ENCODE measurements at regions not wholly inside any gene's neighbourhood (a gene's known extent, or its start where the extent isn't known, plus 50 kb on each side); places are given as distances from the start of the nearest gene placed in this dataset.

GRCh38 chr21:24869862-24870261, 737.4 kb downstream of the MRPL39 start:
- TF ChIP-seq POU2F2 (IDR thresholded peaks at IDR 0.05; ENCODE audit: low read depth, low read length) = no peak
- no peak for TF ChIP-seq PAX5 (IDR thresholded peaks at IDR 0.05; ENCODE audit: insufficient read depth, low read length, severe bottlenecking)
- TF ChIP-seq TAF1 (IDR thresholded peaks at IDR 0.05; ENCODE audit: low read depth, low read length) = no peak
- TF ChIP-seq POLR2A (IDR thresholded peaks at IDR 0.05; ENCODE audit: low read depth, low read length) = no peak
- TF ChIP-seq POLR2AphosphoS5 (IDR thresholded peaks at IDR 0.05; ENCODE audit: low read depth, low read length) = no peak
- no peak for TF ChIP-seq SPI1 (IDR thresholded peaks at IDR 0.05; ENCODE audit: low read depth, low read length)
- FAIRE-seq (no peak), DNase-seq (ENCODE audit: insufficient read length, low spot score) (no peak)

GRCh38 chr21:24868117-24868516, 739.2 kb downstream of the MRPL39 start:
- no peak for DNase-seq (ENCODE audit: insufficient read length, low spot score)
- FAIRE-seq = no peak
- TF ChIP-seq POLR2AphosphoS5 (IDR thresholded peaks at IDR 0.05; ENCODE audit: low read depth, low read length) = no peak
- TF ChIP-seq TAF1 (IDR thresholded peaks at IDR 0.05; ENCODE audit: low read depth, low read length) = no peak
- no peak for TF ChIP-seq POU2F2 (IDR thresholded peaks at IDR 0.05; ENCODE audit: low read depth, low read length)
- no peak for TF ChIP-seq SPI1 (IDR thresholded peaks at IDR 0.05; ENCODE audit: low read depth, low read length)
- no peak for TF ChIP-seq PAX5 (IDR thresholded peaks at IDR 0.05; ENCODE audit: insufficient read depth, low read length, severe bottlenecking)
- no peak for TF ChIP-seq POLR2A (IDR thresholded peaks at IDR 0.05; ENCODE audit: low read depth, low read length)

GRCh38 chr21:24861471-24861870, 745.8 kb downstream of the MRPL39 start:
- no peak for TF ChIP-seq POLR2A (IDR thresholded peaks at IDR 0.05; ENCODE audit: low read depth, low read length)
- TF ChIP-seq TAF1 (IDR thresholded peaks at IDR 0.05; ENCODE audit: low read depth, low read length) = no peak
- TF ChIP-seq PAX5 (IDR thresholded peaks at IDR 0.05; ENCODE audit: insufficient read depth, low read length, severe bottlenecking) = no peak
- no peak for TF ChIP-seq SPI1 (IDR thresholded peaks at IDR 0.05; ENCODE audit: low read depth, low read length)
- no peak for TF ChIP-seq POU2F2 (IDR thresholded peaks at IDR 0.05; ENCODE audit: low read depth, low read length)
- no peak for TF ChIP-seq POLR2AphosphoS5 (IDR thresholded peaks at IDR 0.05; ENCODE audit: low read depth, low read length)
- FAIRE-seq = no peak

GRCh38 chr21:24856326-24856725, 751.0 kb downstream of the MRPL39 start:
- FAIRE-seq = no peak
- TF ChIP-seq SPI1 (IDR thresholded peaks at IDR 0.05; ENCODE audit: low read depth, low read length) (no peak), POU2F2 (IDR thresholded peaks at IDR 0.05; ENCODE audit: low read depth, low read length) (no peak), PAX5 (IDR thresholded peaks at IDR 0.05; ENCODE audit: insufficient read depth, low read length, severe bottlenecking) (no peak), POLR2A (IDR thresholded peaks at IDR 0.05; ENCODE audit: low read depth, low read length) (no peak), POLR2AphosphoS5 (IDR thresholded peaks at IDR 0.05; ENCODE audit: low read depth, low read length) (no peak), TAF1 (IDR thresholded peaks at IDR 0.05; ENCODE audit: low read depth, low read length) (no peak)

More at GRCh38 chr21:24861471-24861870, 745.8 kb downstream of the MRPL39 start:
- DNase-seq (ENCODE audit: insufficient read length, low spot score) = no peak

GRCh38 chr21:24852610-24853195, 754.6 kb downstream of the MRPL39 start:
- FAIRE-seq (peak; percentile 50), DNase-seq (ENCODE audit: insufficient read length, low spot score) (no peak)
- TF ChIP-seq POLR2A (IDR thresholded peaks at IDR 0.05; ENCODE audit: low read depth, low read length) (no peak), POLR2AphosphoS5 (IDR thresholded peaks at IDR 0.05; ENCODE audit: low read depth, low read length) (no peak)

More at GRCh38 chr21:24856326-24856725, 751.0 kb downstream of the MRPL39 start:
- no peak for DNase-seq (ENCODE audit: insufficient read length, low spot score)

- no peak for TF ChIP-seq POLR2AphosphoS5 (IDR thresholded peaks at IDR 0.05; ENCODE audit: low read depth, low read length)
- TF ChIP-seq POLR2A (IDR thresholded peaks at IDR 0.05; ENCODE audit: low read depth, low read length) = no peak
- no peak for TF ChIP-seq PAX5 (IDR thresholded peaks at IDR 0.05; ENCODE audit: insufficient read depth, low read length, severe bottlenecking)
- no peak for TF ChIP-seq TAF1 (IDR thresholded peaks at IDR 0.05; ENCODE audit: low read depth, low read length)
- TF ChIP-seq POU2F2 (IDR thresholded peaks at IDR 0.05; ENCODE audit: low read depth, low read length) = no peak
- no peak for TF ChIP-seq SPI1 (IDR thresholded peaks at IDR 0.05; ENCODE audit: low read depth, low read length)
- DNase-seq (ENCODE audit: insufficient read length, low spot score) (no peak), FAIRE-seq (no peak)
Measured at GRCh38 chr21:24850121-24850520, 757.2 kb downstream of the MRPL39 start.

- DNase-seq (ENCODE audit: insufficient read length, low spot score) = no peak
- no peak for TF ChIP-seq PAX5 (IDR thresholded peaks at IDR 0.05; ENCODE audit: insufficient read depth, low read length, severe bottlenecking)
- TF ChIP-seq SPI1 (IDR thresholded peaks at IDR 0.05; ENCODE audit: low read depth, low read length) = no peak
- no peak for TF ChIP-seq POLR2A (IDR thresholded peaks at IDR 0.05; ENCODE audit: low read depth, low read length)
- TF ChIP-seq TAF1 (IDR thresholded peaks at IDR 0.05; ENCODE audit: low read depth, low read length) = no peak
- TF ChIP-seq POLR2AphosphoS5 (IDR thresholded peaks at IDR 0.05; ENCODE audit: low read depth, low read length) = no peak
- no peak for TF ChIP-seq POU2F2 (IDR thresholded peaks at IDR 0.05; ENCODE audit: low read depth, low read length)
- FAIRE-seq = no peak
Measured at GRCh38 chr21:24844671-24845070, 762.6 kb downstream of the MRPL39 start.

GRCh38 chr21:24840287-24840686, 767.0 kb downstream of the MRPL39 start:
- FAIRE-seq = no peak
- no peak for DNase-seq (ENCODE audit: insufficient read length, low spot score)
- TF ChIP-seq SPI1 (IDR thresholded peaks at IDR 0.05; ENCODE audit: low read depth, low read length) (no peak), POLR2AphosphoS5 (IDR thresholded peaks at IDR 0.05; ENCODE audit: low read depth, low read length) (no peak)

GRCh38 chr21:24832961-24833360, 774.3 kb downstream of the MRPL39 start:
- FAIRE-seq (no peak), DNase-seq (ENCODE audit: insufficient read length, low spot score) (no peak)
- TF ChIP-seq TAF1 (IDR thresholded peaks at IDR 0.05; ENCODE audit: low read depth, low read length) = no peak
- TF ChIP-seq POU2F2 (IDR thresholded peaks at IDR 0.05; ENCODE audit: low read depth, low read length) = no peak
- TF ChIP-seq POLR2AphosphoS5 (IDR thresholded peaks at IDR 0.05; ENCODE audit: low read depth, low read length) = no peak
- TF ChIP-seq POLR2A (IDR thresholded peaks at IDR 0.05; ENCODE audit: low read depth, low read length) = no peak
- TF ChIP-seq PAX5 (IDR thresholded peaks at IDR 0.05; ENCODE audit: insufficient read depth, low read length, severe bottlenecking) = no peak
- TF ChIP-seq SPI1 (IDR thresholded peaks at IDR 0.05; ENCODE audit: low read depth, low read length) = no peak

GRCh38 chr21:24829397-24829796, 777.9 kb downstream of the MRPL39 start:
- DNase-seq (ENCODE audit: insufficient read length, low spot score) (no peak), FAIRE-seq (no peak)
- no peak for TF ChIP-seq TAF1 (IDR thresholded peaks at IDR 0.05; ENCODE audit: low read depth, low read length)
- no peak for TF ChIP-seq POLR2A (IDR thresholded peaks at IDR 0.05; ENCODE audit: low read depth, low read length)
- no peak for TF ChIP-seq PAX5 (IDR thresholded peaks at IDR 0.05; ENCODE audit: insufficient read depth, low read length, severe bottlenecking)
